ENCODE measurements at regions not wholly inside any gene's neighbourhood (a gene's known extent, or its start where the extent isn't known, plus 50 kb on each side); places are given as distances from the start of the nearest gene placed in this dataset.

GRCh38 chr12:123089631-123090353 lies 61.1 kb downstream of the PITPNM2 start:
- ATAC-seq = no peak
- WGBS, 2 donors = 48 to 52% methylated on average over 2 of the region's 2 CpGs
- TF ChIP-seq CTCF (IDR thresholded peaks at IDR 0.05) = no peak

GRCh38 chr12:123089140-123089539 lies 61.8 kb downstream of the PITPNM2 start:
- H3K4me1 ChIP-seq = peaks cover 7 to 84% (median 76%) of the 10 kb centered on the region in 9 donors
- ATAC-seq (no peak), DNase-seq (no peak)
- intact Hi-C loops (cut with DNase I) = no loop called here
- no peak overlapping the region for H3K4me3 ChIP-seq
- H3K36me3 ChIP-seq = no peaks in the 10 kb centered on the region
- 70 to 77% methylated on average over 6 of the region's 6 CpGs for WGBS, 2 donors
- TF ChIP-seq CTCF (IDR thresholded peaks at IDR 0.05) = no peak
- peak overlapping the region in 5 of 10 donors; percentile 16 to 91 (median 42) for H3K27ac ChIP-seq
- no peaks in the 10 kb centered on the region for H3K27me3 ChIP-seq
- H3K9me3 ChIP-seq = peaks cover 0 to 14% (median 0%) of the 10 kb centered on the region in 11 donors

More at GRCh38 chr12:123089631-123090353, 61.1 kb downstream of the PITPNM2 start:
- peak overlapping the region in 6 of 10 donors; percentile 15 to 91 (median 54) for H3K27ac ChIP-seq
- peaks cover 9 to 84% (median 76%) of the 10 kb centered on the region in 9 donors for H3K4me1 ChIP-seq
- DNase-seq = no peak
- no peaks in the 10 kb centered on the region for H3K27me3 ChIP-seq
- no peak overlapping the region for H3K4me3 ChIP-seq
- H3K9me3 ChIP-seq = peaks cover 0 to 14% (median 0%) of the 10 kb centered on the region in 11 donors
- intact Hi-C loops (cut with DNase I) = loop anchor here in 2 of 10 donors (10.0 kb wide), 2 partner anchors 45 to 55 kb away; no protein-coding TSS in a partner anchor
- H3K36me3 ChIP-seq = no peaks in the 10 kb centered on the region

- Histone ChIP-seq H3K4me1 (peaks cover 8 to 93% (median 71%) of the 10 kb centered on the region in 9 donors), H3K4me3 (no peak overlapping the region), H3K27ac (peak overlapping the region in 9 of 10 donors; percentile 28 to 91 (median 78)), H3K9me3 (peaks cover 0 to 12% (median 0%) of the 10 kb centered on the region in 11 donors), H3K36me3 (no peaks in the 10 kb centered on the region), H3K27me3 (no peaks in the 10 kb centered on the region)
- ATAC-seq = peak; percentile 45 to 80 (median 64)
- 45% methylated on average over 10 of the region's 10 CpGs for WGBS, 2 donors
- TF ChIP-seq CTCF (IDR thresholded peaks at IDR 0.05) = peak in 1 of 9 donors; percentile 16
- intact Hi-C loops (cut with DNase I) = no loop called here
- DNase-seq = peak in 1 of 2 donors; percentile 69
These were observed 65.0 kb downstream of the PITPNM2 start for GRCh38 chr12:123085730-123086487.

- intact Hi-C loops (cut with DNase I) = no loop called here
- H3K27ac ChIP-seq = peak overlapping the region in 9 of 10 donors; percentile 42 to 91 (median 78)
- peaks cover 8 to 97% (median 66%) of the 10 kb centered on the region in 9 donors for H3K4me1 ChIP-seq
- ATAC-seq = no peak
- H3K9me3 ChIP-seq = peaks cover 0 to 4% (median 0%) of the 10 kb centered on the region in 11 donors
- H3K4me3 ChIP-seq = no peak overlapping the region
- no peaks in the 10 kb centered on the region for H3K27me3 ChIP-seq
- 86 to 92% methylated on average over 5 of the region's 5 CpGs for WGBS, 2 donors
- H3K36me3 ChIP-seq = no peaks in the 10 kb centered on the region
- DNase-seq = no peak
- TF ChIP-seq CTCF (IDR thresholded peaks at IDR 0.05) = no peak
These were observed 65.8 kb downstream of the PITPNM2 start for GRCh38 chr12:123085066-123085465.

Data from heart right ventricle (tissue), 16 donors.